Tibial artery (tissue), 4 donors: ENCODE measurements at regions not wholly inside any gene's neighbourhood (a gene's known extent, or its start where the extent isn't known, plus 50 kb on each side); places are given as distances from the start of the nearest gene placed in this dataset.

Experiments used
- DNase-seq, 2 donors: peaks; one replicate each; pipeline ENCODE4 v3.0.0-alpha.2; 2019
- H3K27ac ChIP-seq, 2 donors: fragments of 200-600 bp; sonication (generic) in 1 of 2; 1 replicate in 1 of 2; 2 replicates in 1 of 2; pipeline ENCODE4 v1.5.1; 2018 to 2019; ENCODE audit warnings: mild to moderate bottlenecking in 1 of 2
- H3K27me3 ChIP-seq, 2 donors: fragments of 200-600 bp; sonication (generic) in 1 of 2; one replicate each; pipeline versions ENCODE4 v1.5.1 to v1.6.0; 2016 to 2019
- H3K36me3 ChIP-seq, 3 donors: fragments of 200-600 bp; sonication (generic) in 2 of 3; one replicate each; pipeline ENCODE4 v1.5.1; 2016 to 2019; ENCODE audit warnings: mild to moderate bottlenecking in 2 of 3
- H3K4me1 ChIP-seq, 4 donors: fragments of 200-600 bp; sonication (generic) in 2 of 4; 1 replicate in 3 of 4; 2 replicates in 1 of 4; pipeline ENCODE4 v1.5.1; 2016 to 2019
- H3K4me3 ChIP-seq, 2 donors: fragments of 200-600 bp; sonication (generic) in 1 of 2; 1 replicate in 1 of 2; 2 replicates in 1 of 2; pipeline ENCODE4 v1.5.1; 2018 to 2019; ENCODE audit warnings: mild to moderate bottlenecking in 2 of 2
- H3K9me3 ChIP-seq, 3 donors: fragments of 200-600 bp; sonication (generic) in 1 of 3; one replicate each; pipeline ENCODE4 v1.5.1; 2016 to 2019
- intact Hi-C: fragments of 100-400 bp; cut with DNase I; formaldehyde crosslinking; loops from one replicate; pipeline ENCODE4 v1.15.0; 2023; ENCODE audit warnings: low total_unique reads
- TF ChIP-seq, protein P1 (sequence below), 2 experiments: fragments of 200-600 bp in 1 of 2; fragments of 450-650 bp in 1 of 2; IDR thresholded peaks; one replicate each; pipeline ENCODE4 v1.5.1; 2017 to 2019; ENCODE audit warnings: antibody characterized with exemption in 2 of 2, mild to moderate bottlenecking in 1 of 2, moderate library complexity in 1 of 2

DNA sequence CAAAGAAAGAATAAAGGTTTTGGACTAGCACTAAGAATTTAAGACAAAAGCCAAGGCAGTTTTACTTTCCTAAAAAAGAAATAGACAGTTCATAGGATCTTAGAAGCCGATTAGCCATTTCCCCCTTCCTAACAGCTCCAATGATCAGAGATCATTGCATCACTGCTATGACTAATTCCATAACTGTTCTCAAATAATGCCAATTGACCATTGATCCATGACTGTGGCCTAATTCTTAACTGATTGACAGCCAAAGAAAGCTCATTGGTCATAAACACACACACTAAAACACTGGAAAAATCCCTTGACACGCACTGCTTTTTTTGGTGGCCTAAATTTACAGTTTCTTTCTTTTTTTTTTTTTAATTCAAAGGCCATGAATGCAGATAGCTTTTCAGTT lies 345.0 kb upstream of the ACVR2A start:
- H3K4me3 ChIP-seq = no peak overlapping the region
- DNase-seq = no peak
- no peaks in the 10 kb centered on the region for H3K4me1 ChIP-seq
- H3K9me3 ChIP-seq = no peaks in the 10 kb centered on the region
- intact Hi-C loops = no loop called here
- H3K27me3 ChIP-seq = no peaks in the 10 kb centered on the region
- TF ChIP-seq, protein P1, sequence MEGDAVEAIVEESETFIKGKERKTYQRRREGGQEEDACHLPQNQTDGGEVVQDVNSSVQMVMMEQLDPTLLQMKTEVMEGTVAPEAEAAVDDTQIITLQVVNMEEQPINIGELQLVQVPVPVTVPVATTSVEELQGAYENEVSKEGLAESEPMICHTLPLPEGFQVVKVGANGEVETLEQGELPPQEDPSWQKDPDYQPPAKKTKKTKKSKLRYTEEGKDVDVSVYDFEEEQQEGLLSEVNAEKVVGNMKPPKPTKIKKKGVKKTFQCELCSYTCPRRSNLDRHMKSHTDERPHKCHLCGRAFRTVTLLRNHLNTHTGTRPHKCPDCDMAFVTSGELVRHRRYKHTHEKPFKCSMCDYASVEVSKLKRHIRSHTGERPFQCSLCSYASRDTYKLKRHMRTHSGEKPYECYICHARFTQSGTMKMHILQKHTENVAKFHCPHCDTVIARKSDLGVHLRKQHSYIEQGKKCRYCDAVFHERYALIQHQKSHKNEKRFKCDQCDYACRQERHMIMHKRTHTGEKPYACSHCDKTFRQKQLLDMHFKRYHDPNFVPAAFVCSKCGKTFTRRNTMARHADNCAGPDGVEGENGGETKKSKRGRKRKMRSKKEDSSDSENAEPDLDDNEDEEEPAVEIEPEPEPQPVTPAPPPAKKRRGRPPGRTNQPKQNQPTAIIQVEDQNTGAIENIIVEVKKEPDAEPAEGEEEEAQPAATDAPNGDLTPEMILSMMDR (IDR thresholded peaks at IDR 0.05) = no peak
- H3K36me3 ChIP-seq = no peaks in the 10 kb centered on the region
- H3K27ac ChIP-seq = no peak overlapping the region

DNA sequence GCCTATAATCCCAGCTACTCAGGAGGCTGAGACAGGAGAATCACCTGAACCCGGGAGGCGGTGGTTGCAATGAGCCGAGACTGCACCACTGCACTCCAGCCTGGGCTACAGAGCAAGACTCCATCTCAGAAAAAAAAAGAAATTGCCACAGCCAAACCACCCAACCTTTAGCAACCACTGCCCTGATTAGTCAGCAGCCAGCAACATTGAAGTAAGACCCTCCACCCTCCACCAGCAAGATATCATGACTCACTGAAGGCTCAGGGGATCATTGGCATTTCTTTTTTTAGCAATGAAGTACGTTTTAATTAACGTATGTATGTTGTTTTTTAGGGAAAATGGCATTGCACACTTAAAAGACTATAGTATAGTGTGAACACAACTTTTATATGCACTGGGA lies 349.1 kb upstream of the ACVR2A start:
- no peaks in the 10 kb centered on the region for H3K4me1 ChIP-seq
- DNase-seq = no peak
- no peak overlapping the region for H3K4me3 ChIP-seq
- H3K27ac ChIP-seq = no peak overlapping the region
- no peaks in the 10 kb centered on the region for H3K27me3 ChIP-seq
- no peaks in the 10 kb centered on the region for H3K36me3 ChIP-seq
- no peaks in the 10 kb centered on the region for H3K9me3 ChIP-seq
- intact Hi-C loops = no loop called here
- TF ChIP-seq, protein P1 (IDR thresholded peaks at IDR 0.05) = no peak

DNA sequence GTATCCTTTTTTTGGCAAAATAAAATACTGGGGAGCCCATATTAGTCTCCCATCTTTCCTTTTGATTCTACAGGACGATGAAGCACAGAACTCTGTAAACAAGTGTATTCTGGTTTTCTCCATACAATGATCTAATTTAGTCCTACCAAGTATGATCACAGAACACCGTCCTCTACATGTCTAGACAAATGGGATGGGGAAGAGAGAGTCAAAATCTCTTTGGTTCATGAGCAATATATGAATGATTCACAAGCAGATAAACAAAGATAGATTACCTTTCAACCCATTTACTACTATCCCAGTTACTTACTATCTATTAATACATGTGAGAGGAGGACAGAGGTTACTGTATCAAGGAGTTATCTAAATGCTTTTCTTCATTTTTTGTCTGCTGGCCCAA lies 352.4 kb upstream of the ACVR2A start:
- no peak overlapping the region for H3K27ac ChIP-seq
- no peaks in the 10 kb centered on the region for H3K27me3 ChIP-seq
- TF ChIP-seq, protein P1 (IDR thresholded peaks at IDR 0.05) = no peak
- H3K36me3 ChIP-seq = no peaks in the 10 kb centered on the region
- intact Hi-C loops = no loop called here
- no peak overlapping the region for H3K4me3 ChIP-seq
- DNase-seq = no peak
- H3K9me3 ChIP-seq = no peaks in the 10 kb centered on the region
- H3K4me1 ChIP-seq = no peaks in the 10 kb centered on the region

DNA sequence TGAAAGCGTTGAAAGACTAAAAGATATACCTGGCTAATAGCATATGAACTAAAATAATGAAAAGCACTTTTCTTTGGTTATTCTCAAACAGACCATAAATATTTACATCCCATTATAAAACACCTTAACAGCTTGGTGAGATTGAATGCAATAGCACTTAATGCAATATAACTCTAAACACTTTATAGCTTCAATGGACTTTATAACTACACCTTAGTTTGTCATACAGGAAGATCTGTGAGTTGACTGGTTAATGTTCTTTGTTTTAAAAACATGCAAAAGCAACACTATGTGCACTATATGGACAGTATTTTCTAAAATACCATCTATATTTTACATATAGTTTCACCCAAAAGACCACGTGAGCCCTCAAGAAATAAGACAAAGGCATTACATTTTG lies 353.3 kb upstream of the ACVR2A start:
- no peaks in the 10 kb centered on the region for H3K9me3 ChIP-seq

DNA sequence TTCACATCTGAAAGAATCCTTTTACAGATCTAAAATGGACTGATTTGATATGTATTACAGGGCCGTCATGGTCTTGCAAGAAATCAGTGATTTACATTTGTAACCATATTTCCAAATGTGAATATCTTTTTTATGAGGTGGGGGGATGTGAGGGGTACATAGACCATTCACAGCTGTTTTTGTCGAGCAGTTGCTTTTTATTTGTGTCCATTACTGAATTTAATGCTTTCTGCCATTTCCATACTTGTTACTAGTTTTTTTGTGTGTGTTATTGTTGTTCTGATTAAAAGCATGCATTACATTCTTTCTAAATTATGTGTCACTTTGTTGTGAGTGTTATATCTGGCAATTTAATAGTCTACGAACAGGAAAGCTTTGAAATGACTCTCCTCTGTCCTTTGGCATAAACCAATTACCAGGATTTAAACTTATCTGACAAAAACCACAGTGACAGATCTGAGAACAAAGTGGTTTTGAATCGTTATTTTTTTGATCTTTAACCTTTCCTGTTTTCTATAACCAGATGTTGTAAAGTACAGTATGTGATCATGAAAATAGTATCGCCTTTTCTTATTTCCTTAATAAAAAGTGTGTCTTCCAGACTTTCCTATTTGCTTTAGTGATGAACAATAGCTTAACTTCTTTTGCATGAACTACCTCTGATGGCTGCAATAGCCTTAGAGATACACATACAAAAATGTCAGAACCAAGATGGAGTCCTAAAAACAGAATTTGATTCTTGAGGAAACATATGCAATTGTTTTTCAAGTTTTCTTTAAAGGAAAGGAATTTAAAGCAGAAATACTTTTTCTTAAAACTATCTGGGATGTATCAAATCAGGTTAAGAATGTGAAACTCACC lies 354.2 kb upstream of the ACVR2A start:
- H3K4me1 ChIP-seq = no peaks in the 10 kb centered on the region
- intact Hi-C loops = no loop called here
- H3K4me3 ChIP-seq = no peak overlapping the region
- H3K36me3 ChIP-seq = no peaks in the 10 kb centered on the region
- H3K27ac ChIP-seq = no peak overlapping the region
- TF ChIP-seq, protein P1 (IDR thresholded peaks at IDR 0.05) = no peak
- no peak for DNase-seq
- no peaks in the 10 kb centered on the region for H3K27me3 ChIP-seq
- no peaks in the 10 kb centered on the region for H3K9me3 ChIP-seq

More for the DNA sequence above, 353.3 kb upstream of the ACVR2A start:
- no peak for DNase-seq
- intact Hi-C loops = no loop called here
- no peaks in the 10 kb centered on the region for H3K27me3 ChIP-seq
- no peak overlapping the region for H3K4me3 ChIP-seq
- no peaks in the 10 kb centered on the region for H3K4me1 ChIP-seq
- no peaks in the 10 kb centered on the region for H3K36me3 ChIP-seq
- TF ChIP-seq, protein P1 (IDR thresholded peaks at IDR 0.05) = no peak
- H3K27ac ChIP-seq = no peak overlapping the region
